WTC11 (cell line): ENCODE measurements at regions not wholly inside any gene's neighbourhood (a gene's known extent, or its start where the extent isn't known, plus 50 kb on each side); places are given as distances from the start of the nearest gene placed in this dataset.

Experiments
- ETV6 ChIP-seq: sonication (generic); formaldehyde crosslinking; IDR thresholded peaks from 2 replicates; pipeline ENCODE4 v1.8.1; 2022; ENCODE audit warnings: mild to moderate bottlenecking, missing genetic modification reagents
- MLX ChIP-seq: sonication (generic); formaldehyde crosslinking; IDR thresholded peaks from 2 replicates; pipeline ENCODE4 v1.8.1; 2023; ENCODE audit warnings: mild to moderate bottlenecking, missing genetic modification reagents, moderate library complexity
- NR2C2 ChIP-seq: sonication (generic); formaldehyde crosslinking; IDR thresholded peaks from 2 replicates; pipeline ENCODE4 v1.8.0; 2022; ENCODE audit warnings: mild to moderate bottlenecking, missing genetic modification reagents
- TF ChIP-seq, protein P1 (sequence below): fragments of 200-600 bp; IDR thresholded peaks from 2 replicates; pipeline ENCODE4 v1.8.0; 2022; ENCODE audit warnings: antibody characterized with exemption

DNA sequence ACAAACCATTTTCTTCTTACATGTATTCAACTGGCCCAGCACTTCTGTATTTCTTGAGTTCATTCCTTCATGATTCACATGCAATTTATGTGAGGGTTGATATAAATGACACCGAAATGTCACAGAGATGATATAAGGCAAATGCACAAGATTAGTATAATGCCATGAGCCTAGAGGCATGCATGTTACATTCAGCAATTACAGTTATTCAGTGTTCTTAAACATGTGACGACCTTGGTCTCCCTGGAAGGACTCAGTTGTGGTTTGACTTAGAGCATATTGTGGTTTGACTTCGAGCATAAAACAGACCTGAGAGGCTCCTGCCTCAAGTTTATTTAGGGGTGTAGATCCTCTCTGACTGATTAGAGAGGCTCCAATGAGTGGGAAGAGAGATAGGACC is 752.1 kb upstream of the POM121L12 start:
- TF ChIP-seq, protein P1, sequence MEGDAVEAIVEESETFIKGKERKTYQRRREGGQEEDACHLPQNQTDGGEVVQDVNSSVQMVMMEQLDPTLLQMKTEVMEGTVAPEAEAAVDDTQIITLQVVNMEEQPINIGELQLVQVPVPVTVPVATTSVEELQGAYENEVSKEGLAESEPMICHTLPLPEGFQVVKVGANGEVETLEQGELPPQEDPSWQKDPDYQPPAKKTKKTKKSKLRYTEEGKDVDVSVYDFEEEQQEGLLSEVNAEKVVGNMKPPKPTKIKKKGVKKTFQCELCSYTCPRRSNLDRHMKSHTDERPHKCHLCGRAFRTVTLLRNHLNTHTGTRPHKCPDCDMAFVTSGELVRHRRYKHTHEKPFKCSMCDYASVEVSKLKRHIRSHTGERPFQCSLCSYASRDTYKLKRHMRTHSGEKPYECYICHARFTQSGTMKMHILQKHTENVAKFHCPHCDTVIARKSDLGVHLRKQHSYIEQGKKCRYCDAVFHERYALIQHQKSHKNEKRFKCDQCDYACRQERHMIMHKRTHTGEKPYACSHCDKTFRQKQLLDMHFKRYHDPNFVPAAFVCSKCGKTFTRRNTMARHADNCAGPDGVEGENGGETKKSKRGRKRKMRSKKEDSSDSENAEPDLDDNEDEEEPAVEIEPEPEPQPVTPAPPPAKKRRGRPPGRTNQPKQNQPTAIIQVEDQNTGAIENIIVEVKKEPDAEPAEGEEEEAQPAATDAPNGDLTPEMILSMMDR: no peak
- TF ChIP-seq NR2C2 (CRISPR knock-in tag): no peak
- no peak for TF ChIP-seq ETV6 (CRISPR knock-in tag)
- no peak for TF ChIP-seq MLX (CRISPR knock-in tag)
